ENCODE measurements at regions not wholly inside any gene's neighbourhood (a gene's known extent, or its start where the extent isn't known, plus 50 kb on each side); places are given as distances from the start of the nearest gene placed in this dataset.

- H3K36me3 ChIP-seq (ENCODE audit: insufficient read depth, low read length): no peaks in the 10 kb centered on the region
- TF ChIP-seq CTCF (IDR thresholded peaks at IDR 0.05; ENCODE audit: insufficient read depth, low read depth, low read length): peak; percentile 81
- no peak for TF ChIP-seq EZH2 (IDR thresholded peaks at IDR 0.05; ENCODE audit: insufficient read depth, low read length)
- H3K9ac ChIP-seq (ENCODE audit: low read length): peak overlapping the region; percentile 81
- FAIRE-seq (peak; percentile 60), DNase-seq (ENCODE audit: low read depth) (peak; percentile 71)
- peak overlapping the region; percentile 94 for H3K4me2 ChIP-seq (ENCODE audit: low read length)
- no peaks in the 10 kb centered on the region for H3K36me3 Mint-ChIP-seq (ENCODE audit: low read depth, unreplicated experiment)
- no peaks in the 10 kb centered on the region for H3K27me3 ChIP-seq (ENCODE audit: insufficient read depth, low read length)
- H3K9me3 Mint-ChIP-seq (ENCODE audit: unreplicated experiment): peaks cover 3% of the 10 kb centered on the region
- H3K9me3 ChIP-seq (ENCODE audit: insufficient read depth, low read depth, low read length): no peaks in the 10 kb centered on the region
- H4K20me1 ChIP-seq (ENCODE audit: insufficient read depth, low read length): no peaks in the 10 kb centered on the region
- H3K4me1 Mint-ChIP-seq (ENCODE audit: low read depth, unreplicated experiment): peaks cover 8% of the 10 kb centered on the region
- peaks cover 5% of the 10 kb centered on the region for H3K4me1 ChIP-seq (ENCODE audit: insufficient read depth, low read length)
- peak overlapping the region; percentile 56 for H3K27ac Mint-ChIP-seq (ENCODE audit: unreplicated experiment)
- peak overlapping the region; percentile 47 for H3K4me3 ChIP-seq (ENCODE audit: insufficient read depth, low read depth, low read length)
- H3K4me3 Mint-ChIP-seq (ENCODE audit: unreplicated experiment): peak overlapping the region; percentile 2
- no peaks in the 10 kb centered on the region for H3K79me2 ChIP-seq (ENCODE audit: insufficient read depth, low read length)
- H3K27ac ChIP-seq (ENCODE audit: low read depth, low read length): no peak overlapping the region
- no peaks in the 10 kb centered on the region for H3K27me3 Mint-ChIP-seq (ENCODE audit: low read depth, unreplicated experiment)
- peak overlapping the region; percentile 99 for H2AFZ ChIP-seq (ENCODE audit: low read depth, low read length)
These were observed 70.5 kb upstream of the ATP10A start for GRCh38 chr15:25933456-25934158.

- no peak overlapping the region for H3K4me3 ChIP-seq (ENCODE audit: insufficient read depth, low read depth, low read length)
- H3K9ac ChIP-seq (ENCODE audit: low read length): no peak overlapping the region
- H2AFZ ChIP-seq (ENCODE audit: low read depth, low read length): no peak overlapping the region
- no peaks in the 10 kb centered on the region for H3K27me3 Mint-ChIP-seq (ENCODE audit: low read depth, unreplicated experiment)
- FAIRE-seq (no peak), DNase-seq (ENCODE audit: low read depth) (no peak)
- H3K36me3 ChIP-seq (ENCODE audit: insufficient read depth, low read length): no peaks in the 10 kb centered on the region
- no peaks in the 10 kb centered on the region for H3K27me3 ChIP-seq (ENCODE audit: insufficient read depth, low read length)
- H3K4me1 Mint-ChIP-seq (ENCODE audit: low read depth, unreplicated experiment): peaks cover 8% of the 10 kb centered on the region
- no peak overlapping the region for H3K4me2 ChIP-seq (ENCODE audit: low read length)
- H3K27ac Mint-ChIP-seq (ENCODE audit: unreplicated experiment): no peak overlapping the region
- H3K9me3 Mint-ChIP-seq (ENCODE audit: unreplicated experiment): peaks cover 3% of the 10 kb centered on the region
- H3K36me3 Mint-ChIP-seq (ENCODE audit: low read depth, unreplicated experiment): no peaks in the 10 kb centered on the region
- H3K4me3 Mint-ChIP-seq (ENCODE audit: unreplicated experiment): no peak overlapping the region
- no peak for TF ChIP-seq EZH2 (IDR thresholded peaks at IDR 0.05; ENCODE audit: insufficient read depth, low read length)
- TF ChIP-seq CTCF (IDR thresholded peaks at IDR 0.05; ENCODE audit: insufficient read depth, low read depth, low read length): no peak
- no peaks in the 10 kb centered on the region for H3K79me2 ChIP-seq (ENCODE audit: insufficient read depth, low read length)
- H4K20me1 ChIP-seq (ENCODE audit: insufficient read depth, low read length): no peaks in the 10 kb centered on the region
- peaks cover 5% of the 10 kb centered on the region for H3K4me1 ChIP-seq (ENCODE audit: insufficient read depth, low read length)
- H3K9me3 ChIP-seq (ENCODE audit: insufficient read depth, low read depth, low read length): no peaks in the 10 kb centered on the region
- H3K27ac ChIP-seq (ENCODE audit: low read depth, low read length): no peak overlapping the region
These were observed 69.6 kb upstream of the ATP10A start for GRCh38 chr15:25932696-25933095.

GRCh38 chr15:25931851-25932250 lies 68.7 kb upstream of the ATP10A start:
- Mint-ChIP-seq H3K36me3 (ENCODE audit: low read depth, unreplicated experiment) (no peaks in the 10 kb centered on the region), H3K4me3 (ENCODE audit: unreplicated experiment) (no peak overlapping the region), H3K27me3 (ENCODE audit: low read depth, unreplicated experiment) (no peaks in the 10 kb centered on the region), H3K9me3 (ENCODE audit: unreplicated experiment) (peaks cover 3% of the 10 kb centered on the region), H3K4me1 (ENCODE audit: low read depth, unreplicated experiment) (peaks cover 8% of the 10 kb centered on the region), H3K27ac (ENCODE audit: unreplicated experiment) (no peak overlapping the region)
- H3K9ac ChIP-seq (ENCODE audit: low read length): no peak overlapping the region
- H3K79me2 ChIP-seq (ENCODE audit: insufficient read depth, low read length): no peaks in the 10 kb centered on the region
- H3K9me3 ChIP-seq (ENCODE audit: insufficient read depth, low read depth, low read length): no peaks in the 10 kb centered on the region
- H2AFZ ChIP-seq (ENCODE audit: low read depth, low read length): no peak overlapping the region
- DNase-seq (ENCODE audit: low read depth) (no peak), FAIRE-seq (no peak)
- no peak overlapping the region for H3K4me3 ChIP-seq (ENCODE audit: insufficient read depth, low read depth, low read length)
- peaks cover 5% of the 10 kb centered on the region for H3K4me1 ChIP-seq (ENCODE audit: insufficient read depth, low read length)
- no peaks in the 10 kb centered on the region for H4K20me1 ChIP-seq (ENCODE audit: insufficient read depth, low read length)
- TF ChIP-seq EZH2 (IDR thresholded peaks at IDR 0.05; ENCODE audit: insufficient read depth, low read length) (no peak), CTCF (IDR thresholded peaks at IDR 0.05; ENCODE audit: insufficient read depth, low read depth, low read length) (no peak)
- H3K4me2 ChIP-seq (ENCODE audit: low read length): no peak overlapping the region
- H3K36me3 ChIP-seq (ENCODE audit: insufficient read depth, low read length): no peaks in the 10 kb centered on the region
- no peaks in the 10 kb centered on the region for H3K27me3 ChIP-seq (ENCODE audit: insufficient read depth, low read length)
- H3K27ac ChIP-seq (ENCODE audit: low read depth, low read length): no peak overlapping the region

All from astrocyte (in vitro differentiated cells and primary cell).